Erythroblast (primary cell): ENCODE measurements at regions not wholly inside any gene's neighbourhood (a gene's known extent, or its start where the extent isn't known, plus 50 kb on each side); places are given as distances from the start of the nearest gene placed in this dataset.

Experiments
- GATA1 ChIP-seq: IDR thresholded peaks from 2 replicates; pipeline ENCODE4 v1.6.1; 2011; ENCODE audit warnings: low read depth, mild to moderate bottlenecking, control low read depth, low read length, moderate library complexity
- POLR2A ChIP-seq: IDR thresholded peaks from 2 replicates; pipeline ENCODE4 v1.6.1; 2011; ENCODE audit warnings: mild to moderate bottlenecking, low read length

DNA sequence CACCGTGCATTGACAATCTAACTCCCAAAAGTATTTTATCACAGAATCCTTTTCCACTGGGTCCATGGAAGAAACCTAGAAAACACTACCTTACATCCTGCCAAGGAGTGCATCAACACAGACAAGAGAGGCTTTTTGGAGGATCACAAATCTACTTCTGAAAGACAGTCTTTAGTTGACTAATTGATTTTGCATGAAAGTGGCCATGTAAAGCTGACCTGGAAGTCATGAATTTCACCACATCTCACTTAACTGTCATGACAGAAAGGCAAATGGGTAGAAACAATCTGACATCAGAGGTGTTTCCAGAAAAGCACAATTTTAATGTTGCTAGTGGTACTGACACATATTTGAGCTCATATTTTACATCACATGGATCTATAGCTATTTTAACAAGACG lies 101.6 kb downstream of the FAM76B start:
- TF ChIP-seq POLR2A = no peak
- TF ChIP-seq GATA1 = no peak
